HEK293 (cell line): ENCODE measurements at regions not wholly inside any gene's neighbourhood (a gene's known extent, or its start where the extent isn't known, plus 50 kb on each side); places are given as distances from the start of the nearest gene placed in this dataset.

Source experiments
- ATF2 ChIP-seq: fragments of 450-650 bp; formaldehyde crosslinking; IDR thresholded peaks from 2 replicates; pipeline ENCODE4 v1.5.1; 2016; ENCODE audit warnings: missing biosample characterization, missing genetic modification characterization, low read depth
- CTCF ChIP-seq: fragments of 450-650 bp; formaldehyde crosslinking; IDR thresholded peaks from 2 replicates; pipeline ENCODE4 v1.5.1; 2016; ENCODE audit warnings: missing biosample characterization, missing genetic modification characterization
- GLI4 ChIP-seq: fragments of 450-650 bp; formaldehyde crosslinking; IDR thresholded peaks from 2 replicates; pipeline ENCODE4 v1.5.1; 2016; ENCODE audit warnings: missing biosample characterization, missing genetic modification characterization
- RBAK ChIP-seq: fragments of 450-650 bp; formaldehyde crosslinking; IDR thresholded peaks from 2 replicates; pipeline ENCODE4 v1.5.1; 2016; ENCODE audit warnings: missing biosample characterization, missing genetic modification characterization
- REST ChIP-seq: fragments of 450-650 bp; formaldehyde crosslinking; IDR thresholded peaks from 2 replicates; pipeline ENCODE4 v1.5.1; 2016; ENCODE audit warnings: missing biosample characterization, missing genetic modification characterization
- YY1 ChIP-seq: fragments of 450-650 bp; formaldehyde crosslinking; IDR thresholded peaks from 2 replicates; pipeline ENCODE4 v1.5.1; 2018; ENCODE audit warnings: missing biosample characterization, missing genetic modification characterization
- ZBTB49 ChIP-seq: fragments of 450-650 bp; formaldehyde crosslinking; IDR thresholded peaks from 2 replicates; pipeline ENCODE4 v1.5.1; 2016; ENCODE audit warnings: missing biosample characterization, missing genetic modification characterization, low read depth
- ZNF148 ChIP-seq: fragments of 450-650 bp; formaldehyde crosslinking; IDR thresholded peaks from 2 replicates; pipeline ENCODE4 v1.5.0; 2017; ENCODE audit warnings: missing biosample characterization, missing genetic modification characterization, borderline replicate concordance
- ZNF544 ChIP-seq: fragments of 450-650 bp; formaldehyde crosslinking; IDR thresholded peaks from 2 replicates; pipeline ENCODE4 v1.5.0; 2017; ENCODE audit warnings: missing biosample characterization, missing genetic modification characterization
- ZNF776 ChIP-seq: fragments of 450-650 bp; formaldehyde crosslinking; IDR thresholded peaks from 2 replicates; pipeline ENCODE4 v1.5.0; 2017; ENCODE audit warnings: missing biosample characterization, missing genetic modification characterization, borderline replicate concordance
- ZSCAN5A ChIP-seq: fragments of 450-650 bp; formaldehyde crosslinking; IDR thresholded peaks from 2 replicates; pipeline ENCODE4 v1.5.1; 2016; ENCODE audit warnings: missing biosample characterization, missing genetic modification characterization

- TF ChIP-seq YY1 (tag by site-specific recombination) (no peak), CTCF (no peak), GLI4 (tag by site-specific recombination) (no peak), RBAK (tag by site-specific recombination) (no peak), ZNF148 (tag by site-specific recombination) (no peak), ZNF776 (tag by site-specific recombination) (no peak), ZBTB49 (tag by site-specific recombination) (no peak), ZNF544 (no peak), REST (no peak), ATF2 (no peak), ZSCAN5A (tag by site-specific recombination) (no peak)
Observed at GRCh38 chr5:163162645-163163044, 274.8 kb upstream of the CCNG1 start.
